Esophagus squamous epithelium (tissue), 5 donors: ENCODE measurements at regions not wholly inside any gene's neighbourhood (a gene's known extent, or its start where the extent isn't known, plus 50 kb on each side); places are given as distances from the start of the nearest gene placed in this dataset.

ENCODE experiments used
- DNase-seq: peaks from one replicate; lab custom pipeline; 2025; lab: John Stamatoyannopoulos, UW
- H3K27ac ChIP-seq, 4 donors: fragments of 200-600 bp; sonication (generic); one replicate each; pipeline ENCODE4 v1.5.1; 2016 to 2019; ENCODE audit warnings: mild to moderate bottlenecking in 1 of 4
- H3K27me3 ChIP-seq, 4 donors: fragments of 200-600 bp; sonication (generic); 1 replicate in 3 of 4; 2 replicates in 1 of 4; pipeline versions ENCODE4 v1.5.1 to v1.6.0; 2017 to 2021; ENCODE audit warnings: antibody characterized with exemption in 1 of 4
- H3K36me3 ChIP-seq, 3 donors: fragments of 200-600 bp; sonication (generic); one replicate each; pipeline ENCODE4 v1.5.1; 2016 to 2019
- H3K4me1 ChIP-seq, 3 donors: fragments of 200-600 bp; sonication (generic); one replicate each; pipeline ENCODE4 v1.5.1; 2017 to 2019
- H3K4me3 ChIP-seq, 4 donors: fragments of 200-600 bp; sonication (generic); 1 replicate in 3 of 4; 2 replicates in 1 of 4; pipeline ENCODE4 v1.5.1; 2016 to 2019; ENCODE audit warnings: mild to moderate bottlenecking in 2 of 4, moderate library complexity in 1 of 4
- H3K9me3 ChIP-seq, 3 donors: fragments of 200-600 bp; sonication (generic); one replicate each; pipeline ENCODE4 v1.5.1; 2016 to 2019
- CTCF ChIP-seq, 6 experiments: fragments of 450-650 bp in 4 of 6; fragments of 200-600 bp in 2 of 6; sonication (generic) in 2 of 6; IDR thresholded peaks; one replicate each; pipeline ENCODE4 v1.5.1; 2016 to 2019; ENCODE audit warnings: antibody characterized with exemption in 6 of 6, mild to moderate bottlenecking in 4 of 6, moderate library complexity in 4 of 6
- POLR2A ChIP-seq, 4 donors: fragments of 450-650 bp; IDR thresholded peaks; one replicate each; pipeline ENCODE4 v1.6.1; 2017; ENCODE audit warnings: antibody characterized with exemption in 4 of 4, mild to moderate bottlenecking in 4 of 4, moderate library complexity in 3 of 4
- WGBS, 2 donors: methylation state at CpG; one replicate each; pipeline ENCODE4 v1.1.5; 2018; 5-methylcytosine and 5-hydroxymethylcytosine counted together
- intact Hi-C: fragments of 100-400 bp; cut with DNase I; formaldehyde crosslinking; loops from one replicate; pipeline ENCODE4 v1.15.0; 2022
- donor health status: DM: yes; HTN: yes; CAD: no.

- DNase-seq = no peak
Observed at GRCh38 chr13:55467476-55467875, 1673.2 kb upstream of the PRR20A start.

GRCh38 chr13:55483626-55484158, 1657.0 kb upstream of the PRR20A start:
- Histone ChIP-seq H3K27ac (no peak overlapping the region), H3K9me3 (no peaks in the 10 kb centered on the region), H3K27me3 (no peaks in the 10 kb centered on the region), H3K36me3 (no peaks in the 10 kb centered on the region), H3K4me1 (no peaks in the 10 kb centered on the region), H3K4me3 (no peak overlapping the region)
- 30 to 67% methylated on average over 3 of the region's 3 CpGs for WGBS, 2 donors
- no peak for DNase-seq
- no peak for TF ChIP-seq CTCF (IDR thresholded peaks at IDR 0.05)
- no peak for TF ChIP-seq POLR2A (IDR thresholded peaks at IDR 0.05)
- intact Hi-C loops = no loop called here

More at GRCh38 chr13:55467476-55467875, 1673.2 kb upstream of the PRR20A start:
- Histone ChIP-seq H3K27me3 (no peaks in the 10 kb centered on the region), H3K4me1 (no peaks in the 10 kb centered on the region), H3K36me3 (no peaks in the 10 kb centered on the region), H3K27ac (no peak overlapping the region), H3K9me3 (no peaks in the 10 kb centered on the region), H3K4me3 (no peak overlapping the region)
- intact Hi-C loops = no loop called here
- TF ChIP-seq CTCF (IDR thresholded peaks at IDR 0.05) (no peak), POLR2A (IDR thresholded peaks at IDR 0.05) (no peak)
- 86 to 90% methylated on average over 2 of the region's 2 CpGs for WGBS, 2 donors

GRCh38 chr13:55493297-55493696, 1647.4 kb upstream of the PRR20A start:
- no peak for TF ChIP-seq POLR2A (IDR thresholded peaks at IDR 0.05)
- no peak for TF ChIP-seq CTCF (IDR thresholded peaks at IDR 0.05)
- H3K27ac ChIP-seq = no peak overlapping the region
- no peaks in the 10 kb centered on the region for H3K36me3 ChIP-seq
- H3K4me1 ChIP-seq = no peaks in the 10 kb centered on the region
- WGBS, 2 donors = 69 to 81% methylated on average over 3 of the region's 3 CpGs
- DNase-seq = no peak
- no peaks in the 10 kb centered on the region for H3K27me3 ChIP-seq
- no peak overlapping the region for H3K4me3 ChIP-seq
- no peaks in the 10 kb centered on the region for H3K9me3 ChIP-seq
- intact Hi-C loops = no loop called here

- Histone ChIP-seq H3K4me3 (no peak overlapping the region), H3K27me3 (no peaks in the 10 kb centered on the region), H3K36me3 (no peaks in the 10 kb centered on the region), H3K9me3 (no peaks in the 10 kb centered on the region), H3K4me1 (no peaks in the 10 kb centered on the region), H3K27ac (no peak overlapping the region)
- 44 to 51% methylated on average over 3 of the region's 3 CpGs for WGBS, 2 donors
- no peak for DNase-seq
- intact Hi-C loops = no loop called here
- TF ChIP-seq CTCF (IDR thresholded peaks at IDR 0.05) (no peak), POLR2A (IDR thresholded peaks at IDR 0.05) (no peak)
Observed at GRCh38 chr13:55497486-55497885, 1643.2 kb upstream of the PRR20A start.

GRCh38 chr13:55500694-55501093, 1640.0 kb upstream of the PRR20A start:
- intact Hi-C loops = no loop called here
- Histone ChIP-seq H3K4me3 (no peak overlapping the region), H3K4me1 (no peaks in the 10 kb centered on the region), H3K27me3 (no peaks in the 10 kb centered on the region), H3K27ac (no peak overlapping the region), H3K36me3 (no peaks in the 10 kb centered on the region), H3K9me3 (peaks cover 0 to under 1% (median 0%) of the 10 kb centered on the region in 3 donors)
- WGBS, 2 donors = 56 to 73% methylated on average over 2 of the region's 2 CpGs
- no peak for DNase-seq
- TF ChIP-seq POLR2A (IDR thresholded peaks at IDR 0.05) (no peak), CTCF (IDR thresholded peaks at IDR 0.05) (no peak)
